ENCODE measurements at regions not wholly inside any gene's neighbourhood (a gene's known extent, or its start where the extent isn't known, plus 50 kb on each side); places are given as distances from the start of the nearest gene placed in this dataset.

DNA sequence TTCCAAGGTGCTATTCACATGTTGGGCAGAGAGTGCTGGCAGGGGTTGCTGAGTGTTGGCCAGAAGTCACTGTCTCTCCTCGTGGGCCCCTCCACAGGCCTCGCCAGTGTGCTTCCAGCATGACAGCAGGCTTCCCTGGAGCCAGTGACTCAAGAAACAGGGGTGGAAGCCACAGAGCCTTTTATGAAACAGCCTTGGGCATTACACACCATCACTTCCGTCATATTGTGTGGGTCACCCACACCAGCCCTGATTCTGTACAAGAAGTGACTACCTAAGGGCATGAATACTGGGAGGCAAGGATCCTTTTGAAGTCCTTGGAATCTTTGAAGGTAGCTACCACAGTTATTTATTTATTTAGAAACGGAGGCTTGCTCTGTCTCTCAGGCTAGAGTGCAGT, 177.6 kb upstream of the UBE3A start:
- peaks cover 8% of the 10 kb centered on the region for H3K27me3 Mint-ChIP-seq (ENCODE audit: low read depth, unreplicated experiment)
- TF ChIP-seq EZH2 (IDR thresholded peaks at IDR 0.05; ENCODE audit: insufficient read depth, low read length) = no peak
- TF ChIP-seq, protein P1, sequence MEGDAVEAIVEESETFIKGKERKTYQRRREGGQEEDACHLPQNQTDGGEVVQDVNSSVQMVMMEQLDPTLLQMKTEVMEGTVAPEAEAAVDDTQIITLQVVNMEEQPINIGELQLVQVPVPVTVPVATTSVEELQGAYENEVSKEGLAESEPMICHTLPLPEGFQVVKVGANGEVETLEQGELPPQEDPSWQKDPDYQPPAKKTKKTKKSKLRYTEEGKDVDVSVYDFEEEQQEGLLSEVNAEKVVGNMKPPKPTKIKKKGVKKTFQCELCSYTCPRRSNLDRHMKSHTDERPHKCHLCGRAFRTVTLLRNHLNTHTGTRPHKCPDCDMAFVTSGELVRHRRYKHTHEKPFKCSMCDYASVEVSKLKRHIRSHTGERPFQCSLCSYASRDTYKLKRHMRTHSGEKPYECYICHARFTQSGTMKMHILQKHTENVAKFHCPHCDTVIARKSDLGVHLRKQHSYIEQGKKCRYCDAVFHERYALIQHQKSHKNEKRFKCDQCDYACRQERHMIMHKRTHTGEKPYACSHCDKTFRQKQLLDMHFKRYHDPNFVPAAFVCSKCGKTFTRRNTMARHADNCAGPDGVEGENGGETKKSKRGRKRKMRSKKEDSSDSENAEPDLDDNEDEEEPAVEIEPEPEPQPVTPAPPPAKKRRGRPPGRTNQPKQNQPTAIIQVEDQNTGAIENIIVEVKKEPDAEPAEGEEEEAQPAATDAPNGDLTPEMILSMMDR (IDR thresholded peaks at IDR 0.05; ENCODE audit: insufficient read depth, low read depth, low read length) = no peak
- FAIRE-seq = no peak

DNA sequence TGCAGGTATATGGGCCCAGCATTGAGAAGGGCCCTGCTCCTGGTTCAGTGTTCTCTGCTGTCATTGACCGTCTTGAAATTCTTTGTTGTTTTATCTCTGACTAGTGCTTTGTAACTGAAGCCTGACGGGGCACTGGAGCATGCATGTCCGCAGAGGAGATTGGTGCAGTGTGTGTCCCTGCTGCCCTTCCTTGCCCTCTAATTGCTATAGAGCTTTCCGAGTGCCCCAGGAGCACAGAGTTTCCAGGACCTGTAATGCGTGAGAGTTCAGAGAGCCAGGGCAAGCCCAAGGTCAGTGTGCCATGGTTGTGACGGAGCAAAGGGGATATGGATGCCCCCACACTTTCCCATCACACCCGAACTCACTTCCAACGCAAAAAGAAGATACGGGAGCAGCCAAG, 174.3 kb upstream of the UBE3A start:
- Histone ChIP-seq H2AFZ (ENCODE audit: low read depth, low read length) (no peak overlapping the region), H3K27me3 (ENCODE audit: insufficient read depth, low read length) (no peaks in the 10 kb centered on the region), H4K20me1 (ENCODE audit: insufficient read depth, low read length) (no peaks in the 10 kb centered on the region), H3K79me2 (ENCODE audit: insufficient read depth, low read length) (no peaks in the 10 kb centered on the region), H3K36me3 (ENCODE audit: insufficient read depth, low read length) (no peaks in the 10 kb centered on the region), H3K4me2 (ENCODE audit: low read length) (no peak overlapping the region), H3K9me3 (ENCODE audit: insufficient read depth, low read depth, low read length) (no peaks in the 10 kb centered on the region), H3K9ac (ENCODE audit: low read length) (no peak overlapping the region), H3K27ac (ENCODE audit: low read depth, low read length) (no peak overlapping the region), H3K4me3 (ENCODE audit: insufficient read depth, low read depth, low read length) (no peak overlapping the region), H3K4me1 (ENCODE audit: insufficient read depth, low read length) (no peaks in the 10 kb centered on the region)
- Mint-ChIP-seq H3K9me3 (ENCODE audit: unreplicated experiment) (no peaks in the 10 kb centered on the region), H3K4me3 (ENCODE audit: unreplicated experiment) (no peak overlapping the region), H3K27ac (ENCODE audit: unreplicated experiment) (no peak overlapping the region), H3K4me1 (ENCODE audit: low read depth, unreplicated experiment) (no peaks in the 10 kb centered on the region), H3K27me3 (ENCODE audit: low read depth, unreplicated experiment) (peaks cover 2% of the 10 kb centered on the region), H3K36me3 (ENCODE audit: low read depth, unreplicated experiment) (no peaks in the 10 kb centered on the region)
- DNase-seq (ENCODE audit: low read depth) = no peak
- FAIRE-seq = no peak
- TF ChIP-seq, protein P1 (IDR thresholded peaks at IDR 0.05; ENCODE audit: insufficient read depth, low read depth, low read length) = no peak
- no peak for TF ChIP-seq EZH2 (IDR thresholded peaks at IDR 0.05; ENCODE audit: insufficient read depth, low read length)

More for the DNA sequence above, 177.6 kb upstream of the UBE3A start:
- DNase-seq (ENCODE audit: low read depth) = no peak
- Histone ChIP-seq H3K9me3 (ENCODE audit: insufficient read depth, low read depth, low read length) (no peaks in the 10 kb centered on the region), H3K4me2 (ENCODE audit: low read length) (no peak overlapping the region), H3K79me2 (ENCODE audit: insufficient read depth, low read length) (no peaks in the 10 kb centered on the region), H4K20me1 (ENCODE audit: insufficient read depth, low read length) (no peaks in the 10 kb centered on the region), H3K36me3 (ENCODE audit: insufficient read depth, low read length) (no peaks in the 10 kb centered on the region), H3K27ac (ENCODE audit: low read depth, low read length) (no peak overlapping the region), H3K4me1 (ENCODE audit: insufficient read depth, low read length) (no peaks in the 10 kb centered on the region), H3K9ac (ENCODE audit: low read length) (no peak overlapping the region), H3K4me3 (ENCODE audit: insufficient read depth, low read depth, low read length) (no peak overlapping the region), H3K27me3 (ENCODE audit: insufficient read depth, low read length) (no peaks in the 10 kb centered on the region), H2AFZ (ENCODE audit: low read depth, low read length) (no peak overlapping the region)
- no peak overlapping the region for H3K27ac Mint-ChIP-seq (ENCODE audit: unreplicated experiment)
- H3K9me3 Mint-ChIP-seq (ENCODE audit: unreplicated experiment) = no peaks in the 10 kb centered on the region
- no peak overlapping the region for H3K4me3 Mint-ChIP-seq (ENCODE audit: unreplicated experiment)
- no peaks in the 10 kb centered on the region for H3K4me1 Mint-ChIP-seq (ENCODE audit: low read depth, unreplicated experiment)
- H3K36me3 Mint-ChIP-seq (ENCODE audit: low read depth, unreplicated experiment) = no peaks in the 10 kb centered on the region

DNA sequence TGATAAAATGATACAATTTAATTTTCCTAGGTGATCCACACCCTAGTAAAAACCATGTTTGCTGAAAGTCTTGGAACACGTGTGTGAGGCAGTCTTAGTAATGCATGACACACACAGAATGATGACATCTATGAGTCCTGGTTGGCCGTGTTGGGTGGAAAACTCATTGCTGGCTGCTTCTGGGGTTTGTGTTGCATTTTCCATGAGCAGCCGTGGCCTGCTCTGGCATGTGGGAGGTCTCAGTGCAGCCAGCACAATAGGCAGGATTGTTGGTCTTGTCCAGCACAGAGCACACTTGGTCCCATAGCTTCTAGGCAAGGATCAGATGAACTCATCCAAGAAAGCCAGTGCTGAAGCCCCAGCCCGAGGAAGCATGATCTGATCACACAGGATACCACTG, 172.8 kb upstream of the UBE3A start:
- H3K4me1 ChIP-seq (ENCODE audit: insufficient read depth, low read length) = no peaks in the 10 kb centered on the region
- H3K36me3 Mint-ChIP-seq (ENCODE audit: low read depth, unreplicated experiment) = no peaks in the 10 kb centered on the region
- H3K9me3 ChIP-seq (ENCODE audit: insufficient read depth, low read depth, low read length) = no peaks in the 10 kb centered on the region
- no peak overlapping the region for H3K4me3 ChIP-seq (ENCODE audit: insufficient read depth, low read depth, low read length)
- FAIRE-seq = no peak
- H3K4me3 Mint-ChIP-seq (ENCODE audit: unreplicated experiment) = no peak overlapping the region
- H3K9me3 Mint-ChIP-seq (ENCODE audit: unreplicated experiment) = no peaks in the 10 kb centered on the region
- no peaks in the 10 kb centered on the region for H3K79me2 ChIP-seq (ENCODE audit: insufficient read depth, low read length)
- no peak for TF ChIP-seq EZH2 (IDR thresholded peaks at IDR 0.05; ENCODE audit: insufficient read depth, low read length)
- TF ChIP-seq, protein P1 (IDR thresholded peaks at IDR 0.05; ENCODE audit: insufficient read depth, low read depth, low read length) = no peak
- no peak overlapping the region for H3K27ac Mint-ChIP-seq (ENCODE audit: unreplicated experiment)
- H3K27me3 Mint-ChIP-seq (ENCODE audit: low read depth, unreplicated experiment) = peaks cover 2% of the 10 kb centered on the region
- no peaks in the 10 kb centered on the region for H3K36me3 ChIP-seq (ENCODE audit: insufficient read depth, low read length)
- no peak overlapping the region for H3K4me2 ChIP-seq (ENCODE audit: low read length)
- no peak for DNase-seq (ENCODE audit: low read depth)
- no peak overlapping the region for H2AFZ ChIP-seq (ENCODE audit: low read depth, low read length)
- no peak overlapping the region for H3K9ac ChIP-seq (ENCODE audit: low read length)
- H3K27ac ChIP-seq (ENCODE audit: low read depth, low read length) = no peak overlapping the region
- H3K4me1 Mint-ChIP-seq (ENCODE audit: low read depth, unreplicated experiment) = no peaks in the 10 kb centered on the region
- no peaks in the 10 kb centered on the region for H4K20me1 ChIP-seq (ENCODE audit: insufficient read depth, low read length)
- H3K27me3 ChIP-seq (ENCODE audit: insufficient read depth, low read length) = no peaks in the 10 kb centered on the region

Data from astrocyte (in vitro differentiated cells and primary cell).